ENCODE measurements at regions not wholly inside any gene's neighbourhood (a gene's known extent, or its start where the extent isn't known, plus 50 kb on each side); places are given as distances from the start of the nearest gene placed in this dataset.
"Not testable (repeated sequence)": the region's sequence is repeated elsewhere in the genome, so short reads cannot be mapped to it uniquely, and the experiment has no call there.

GRCh38 chr1:99444211-99444927, 180.1 kb downstream of the PLPPR4 start:
- DNase-seq, result not testable (repeated sequence)

GRCh38 chr1:99445071-99445470, 180.8 kb downstream of the PLPPR4 start:
- DNase-seq, result no peak

GRCh38 chr1:99445486-99445885, 181.2 kb downstream of the PLPPR4 start:
- DNase-seq, result no peak

- DNase-seq, result no peak
These were observed 183.4 kb downstream of the PLPPR4 start for GRCh38 chr1:99447721-99448120.

- no peak for DNase-seq
These were observed 190.2 kb upstream of the PALMD start for GRCh38 chr1:99455760-99456159.

GRCh38 chr1:99456536-99456935, 189.4 kb upstream of the PALMD start:
- DNase-seq, result no peak

- no peak for DNase-seq
These were observed 188.3 kb upstream of the PALMD start for GRCh38 chr1:99457381-99458165.

- no peak for DNase-seq
These were observed 184.4 kb upstream of the PALMD start for GRCh38 chr1:99461499-99461898.

- DNase-seq, result no peak
These were observed 181.2 kb upstream of the PALMD start for GRCh38 chr1:99464738-99465137.

- no peak for DNase-seq
These were observed 180.6 kb upstream of the PALMD start for GRCh38 chr1:99465176-99465900.

- no peak for DNase-seq
These were observed 178.3 kb upstream of the PALMD start for GRCh38 chr1:99467645-99468044.

- DNase-seq, result no peak
These were observed 176.4 kb upstream of the PALMD start for GRCh38 chr1:99469550-99469971.

- DNase-seq, result no peak
These were observed 173.0 kb upstream of the PALMD start for GRCh38 chr1:99472893-99473292.

GRCh38 chr1:99474350-99474893, 171.5 kb upstream of the PALMD start:
- DNase-seq, result no peak

- DNase-seq, result no peak
These were observed 169.9 kb upstream of the PALMD start for GRCh38 chr1:99476058-99476457.

GRCh38 chr1:99481391-99481996, 164.4 kb upstream of the PALMD start:
- peak; percentile 5 to 30 for DNase-seq

- no peak for DNase-seq
These were observed 163.6 kb upstream of the PALMD start for GRCh38 chr1:99482286-99482685.

- no peak for DNase-seq
These were observed 163.2 kb upstream of the PALMD start for GRCh38 chr1:99482750-99483149.

- DNase-seq, result no peak
These were observed 155.9 kb upstream of the PALMD start for GRCh38 chr1:99490031-99490430.

GRCh38 chr1:99496067-99496466, 149.8 kb upstream of the PALMD start:
- DNase-seq, result no peak

- no peak for DNase-seq
These were observed 148.2 kb upstream of the PALMD start for GRCh38 chr1:99497690-99498089.

GRCh38 chr1:99500541-99500940, 145.4 kb upstream of the PALMD start:
- no peak for DNase-seq

GRCh38 chr1:99501871-99502270, 144.0 kb upstream of the PALMD start:
- no peak for DNase-seq

Data from activated CD4-positive, alpha-beta T cell treated with anti-CD3 and anti-CD28 coated beads, Interleukin-2, amount 50 U/mL, for 48 hours (primary cell).